ENCODE measurements at regions not wholly inside any gene's neighbourhood (a gene's known extent, or its start where the extent isn't known, plus 50 kb on each side); places are given as distances from the start of the nearest gene placed in this dataset.
"Not testable (repeated sequence)": the region's sequence is repeated elsewhere in the genome, so short reads cannot be mapped to it uniquely, and the experiment has no call there.

DNA sequence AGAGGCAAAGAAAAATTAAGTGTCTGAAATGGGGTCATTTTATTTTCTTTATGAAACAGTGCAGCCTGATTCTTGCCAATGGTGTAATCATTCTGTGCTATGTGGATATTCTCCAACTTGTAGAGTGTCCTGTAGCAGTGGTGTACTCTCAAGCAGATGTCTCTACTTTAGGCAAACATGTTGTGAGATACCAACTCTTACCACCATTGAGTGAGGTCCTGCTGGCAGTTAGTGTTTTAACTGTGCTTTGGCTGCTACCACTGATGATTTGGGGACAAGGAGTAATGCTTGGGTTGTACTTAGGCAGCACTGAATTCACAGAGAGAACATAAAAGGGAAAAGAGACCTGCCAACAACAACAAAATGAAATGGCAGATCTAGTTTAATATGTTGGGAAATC is 122.5 kb downstream of the APIP start:
- no peak for DNase-seq

DNA sequence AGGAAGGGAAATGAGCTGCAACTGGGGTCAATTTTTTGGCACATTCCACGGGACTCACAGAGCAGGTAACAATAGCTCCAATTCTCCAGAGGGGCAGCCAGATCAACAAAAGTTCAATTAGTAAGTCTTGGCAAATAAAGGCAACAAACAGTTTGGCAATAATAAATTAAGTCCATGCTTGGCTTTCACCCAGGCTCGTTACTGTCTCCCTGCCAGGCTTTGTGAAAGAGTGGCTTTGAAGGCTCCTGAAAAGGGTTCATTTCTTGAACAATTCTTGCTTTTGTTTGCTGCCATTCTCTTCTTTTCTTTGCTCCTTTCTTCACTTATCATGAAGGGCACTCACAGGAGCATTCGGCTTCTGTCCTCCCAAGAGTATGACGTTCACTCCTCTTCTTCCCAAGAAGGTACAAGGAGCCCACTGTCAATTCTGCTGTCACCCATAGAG is 123.3 kb downstream of the APIP start:
- no peak for DNase-seq

DNA sequence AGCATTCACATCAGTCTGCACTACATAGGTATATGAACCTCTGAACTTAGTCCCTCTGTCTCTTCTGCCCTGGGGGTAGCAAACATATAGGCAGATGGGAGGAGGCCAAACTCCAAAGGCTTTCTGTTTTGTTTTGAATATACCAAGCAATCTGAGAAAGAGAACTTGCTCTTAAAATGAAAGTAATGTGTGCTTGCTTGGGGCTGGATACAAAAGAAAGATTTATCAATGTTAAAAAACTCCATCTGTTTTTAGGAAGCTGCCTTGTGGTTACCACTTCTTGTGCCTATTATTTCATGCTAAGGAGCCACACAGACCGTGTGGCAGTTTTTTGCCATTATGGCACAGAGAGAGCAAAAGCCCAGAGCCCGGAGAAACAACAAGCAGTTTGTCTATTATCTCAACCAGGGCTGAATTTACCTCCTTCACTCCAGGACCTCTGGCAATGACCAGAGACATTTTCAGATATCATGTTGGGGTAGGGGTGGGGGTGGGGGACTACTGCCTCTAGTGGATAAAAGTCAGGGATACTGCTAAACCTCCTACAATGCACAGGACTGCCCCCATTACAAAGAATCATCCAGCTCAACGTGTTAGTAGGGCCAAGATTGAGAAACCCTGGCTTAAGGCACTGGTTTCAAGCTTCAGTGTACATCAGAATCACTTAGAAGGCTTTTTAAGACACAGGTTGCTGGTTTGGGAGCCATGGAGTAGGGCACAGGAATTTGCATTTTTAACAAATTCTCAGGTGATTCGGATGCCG is 124.2 kb downstream of the APIP start:
- DNase-seq: no peak

DNA sequence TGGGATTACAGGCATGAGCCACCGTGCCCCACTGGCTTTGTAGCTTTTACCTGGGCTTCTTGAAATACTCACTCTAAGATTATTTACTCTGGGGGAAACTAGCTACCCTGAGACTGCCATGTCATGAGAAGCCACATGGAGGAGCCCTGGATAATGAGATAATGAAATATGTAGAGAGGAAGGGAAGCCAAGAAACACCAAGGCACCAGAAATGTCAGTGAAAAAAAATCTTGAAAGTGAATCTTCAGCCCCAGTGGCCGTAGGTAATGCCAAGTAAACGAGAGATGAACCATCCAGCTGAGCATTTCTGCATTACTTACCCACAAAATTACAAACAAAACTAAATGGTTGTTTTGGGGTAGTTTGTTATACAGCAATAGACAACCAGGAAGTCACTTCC is 125.6 kb downstream of the APIP start:
- DNase-seq: peak; percentile 10

DNA sequence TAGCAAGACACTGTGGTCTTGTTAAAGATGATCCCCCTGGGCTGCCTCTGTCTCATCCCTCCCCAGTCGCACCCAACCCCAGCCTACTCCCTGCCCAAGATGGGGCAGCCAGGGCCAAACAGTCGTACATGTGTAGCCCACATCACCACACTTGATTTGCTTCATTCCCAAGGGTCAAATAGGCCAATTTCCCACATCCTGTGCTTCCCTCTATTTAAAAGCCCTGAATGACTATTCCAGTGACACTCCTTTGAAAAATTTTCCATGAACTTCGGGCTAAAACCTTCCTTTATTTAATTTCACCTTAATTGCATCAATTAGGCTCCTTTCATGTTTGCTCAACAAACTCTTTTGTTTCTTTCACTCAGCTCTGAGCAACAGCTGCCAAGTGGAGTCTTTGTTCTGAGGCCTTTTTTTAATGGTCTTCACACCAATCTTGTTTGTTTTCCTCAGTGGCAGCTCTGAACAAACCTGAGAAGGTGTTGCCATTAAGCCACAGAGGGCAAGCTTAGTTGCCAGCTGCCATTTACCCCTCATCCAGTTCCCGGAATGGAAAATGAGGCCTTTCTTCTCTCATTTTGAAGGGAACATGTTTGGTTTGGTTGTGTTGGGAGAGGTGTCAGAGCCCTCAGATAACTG is 126.9 kb downstream of the APIP start:
- no peak for DNase-seq

DNA sequence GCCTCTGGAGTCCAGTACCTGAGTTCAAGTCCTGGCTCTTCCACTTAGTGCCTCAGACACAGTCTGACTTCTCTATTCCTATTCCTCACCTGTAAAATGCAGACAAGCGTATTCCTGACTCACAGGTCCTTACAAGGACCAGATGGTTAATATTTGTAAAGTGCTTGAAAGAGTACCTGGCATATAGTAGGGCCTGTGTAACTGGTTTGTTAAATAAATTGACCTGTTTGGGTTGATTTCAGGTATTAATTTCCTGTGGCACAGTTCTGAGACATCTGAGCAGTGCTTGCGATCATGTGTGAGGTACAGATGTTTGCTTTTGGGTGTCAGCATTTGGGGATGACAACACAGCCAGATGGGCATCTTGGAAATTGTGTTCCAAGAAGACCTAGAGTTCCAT is 127.5 kb downstream of the APIP start:
- no peak for DNase-seq

DNA sequence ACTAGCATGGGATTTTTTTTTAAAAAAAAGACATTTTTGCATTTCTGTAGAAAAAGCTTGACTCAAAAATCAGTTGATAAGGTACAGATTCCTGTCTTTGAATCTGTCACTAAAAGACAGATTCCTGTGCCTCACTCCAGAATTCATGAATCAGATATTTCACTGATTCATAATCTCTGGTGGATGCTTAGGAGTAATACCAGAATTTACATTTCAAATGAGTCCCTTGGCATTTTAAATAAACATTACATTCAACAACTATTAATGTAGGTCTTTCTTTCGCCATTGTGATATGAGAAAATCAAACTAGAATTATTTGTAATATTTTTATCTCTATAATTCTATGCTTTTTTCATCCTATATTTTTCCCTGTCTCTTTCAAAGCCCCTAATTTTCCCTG is 128.3 kb downstream of the APIP start:
- DNase-seq: no peak

DNA sequence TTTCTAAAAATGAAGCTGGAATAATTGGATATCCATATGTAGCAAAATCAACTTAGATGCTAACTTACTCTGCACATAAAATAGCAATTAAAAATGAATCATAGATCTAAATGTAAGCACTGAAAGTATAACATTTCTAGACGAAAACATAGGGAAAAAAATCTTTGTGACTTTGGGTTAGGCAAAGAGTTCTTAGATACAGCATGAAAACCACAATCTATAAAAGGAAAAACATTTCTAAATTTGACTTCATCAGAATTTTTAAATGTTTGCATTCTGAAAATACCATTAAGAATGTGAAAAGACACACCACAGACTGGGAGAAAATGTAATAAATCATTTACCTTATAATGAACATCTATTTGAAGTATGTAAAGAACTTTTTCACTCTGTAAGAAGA is 128.8 kb downstream of the APIP start:
- no peak for DNase-seq

DNA sequence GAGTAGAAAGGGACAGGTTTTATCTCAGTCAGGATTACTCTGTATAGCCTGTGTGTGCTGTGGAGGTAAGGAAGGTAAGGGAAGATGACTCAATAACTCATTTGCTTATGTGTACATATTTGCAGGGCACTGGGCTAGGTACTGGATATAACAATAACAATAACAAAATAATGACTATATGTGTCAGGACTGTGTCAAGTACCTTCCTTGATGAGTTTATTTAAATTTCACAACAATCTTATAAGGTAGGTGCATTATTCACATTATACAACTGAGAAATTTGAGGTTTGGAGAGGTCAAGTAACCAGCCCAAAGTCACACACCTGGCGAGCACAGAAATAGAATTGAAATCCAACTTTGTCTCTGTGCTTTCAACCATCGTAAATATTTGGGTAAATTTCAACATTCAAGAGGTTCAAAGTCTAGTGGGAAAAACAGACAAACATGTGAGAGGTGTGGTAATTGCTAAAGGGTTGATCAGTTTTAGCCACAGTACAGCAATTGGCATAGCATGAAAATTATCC is 131.8 kb downstream of the APIP start:
- no peak for DNase-seq

DNA sequence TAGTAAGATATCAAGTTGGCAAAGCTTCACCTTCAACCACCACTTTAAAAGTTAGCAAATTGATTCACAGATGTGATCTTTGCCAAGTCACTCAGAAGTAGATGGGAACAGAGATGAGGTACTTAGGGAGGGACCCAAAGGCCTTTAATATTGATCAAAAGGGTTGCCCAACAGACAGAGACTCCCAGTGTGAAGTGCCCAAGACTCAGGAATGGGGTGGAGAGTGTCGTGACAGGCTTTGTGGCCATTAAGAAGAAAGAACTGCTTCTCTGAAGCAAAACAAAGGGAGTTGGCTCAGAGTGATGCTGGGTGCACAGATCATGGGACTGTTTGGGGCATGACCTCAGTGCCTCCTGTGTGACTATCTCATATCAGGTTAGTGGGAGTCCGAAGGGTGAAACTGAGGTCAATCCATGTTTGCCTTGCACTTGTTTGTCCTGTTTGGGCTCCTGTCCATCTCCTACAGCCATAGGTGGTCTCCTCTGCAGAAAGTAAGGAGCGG is 132.3 kb downstream of the APIP start:
- DNase-seq: no peak

DNA sequence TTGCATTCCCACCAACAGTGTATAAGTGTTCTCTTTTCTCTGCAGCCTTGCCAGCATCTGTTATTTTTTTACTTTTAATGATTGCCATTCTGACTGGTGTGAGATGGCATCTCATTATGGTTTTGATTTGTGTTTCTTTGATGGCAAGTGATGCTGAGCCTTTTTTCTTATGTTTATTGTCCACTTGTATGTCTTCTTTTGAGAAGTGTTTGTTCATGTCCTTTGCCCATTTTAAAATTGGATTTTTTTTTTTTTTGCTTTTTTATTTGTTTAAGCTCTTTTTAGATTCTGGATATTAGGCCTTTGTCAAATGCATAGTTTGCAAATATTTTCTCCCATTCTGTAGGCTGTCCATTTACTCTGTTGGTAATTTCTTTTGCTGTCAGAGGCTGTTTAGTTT is 134.4 kb downstream of the APIP start:
- DNase-seq: not testable (repeated sequence)

DNA sequence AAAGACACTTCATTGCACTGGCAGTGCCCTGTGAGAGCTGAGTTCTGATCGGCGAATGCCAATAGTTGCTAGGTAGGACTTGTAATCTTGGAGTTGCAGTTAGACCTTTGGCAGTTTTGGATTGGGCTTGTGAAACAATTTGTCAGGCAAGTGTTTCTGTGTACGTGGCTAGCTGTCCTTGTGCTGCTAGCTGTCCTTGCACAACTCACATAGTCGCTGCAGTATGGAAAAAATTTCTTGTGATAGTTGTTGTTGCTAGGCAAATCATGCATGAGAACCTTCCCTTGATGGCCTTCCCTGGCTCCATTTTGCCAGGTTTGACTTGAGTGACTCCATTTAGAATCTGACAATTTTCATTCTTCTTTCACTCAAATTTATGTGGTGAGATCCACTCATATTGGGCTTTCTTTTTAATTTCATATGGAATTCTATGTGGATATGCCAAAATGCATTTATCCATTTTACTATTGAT is 140.7 kb downstream of the APIP start:
- no peak for DNase-seq

DNA sequence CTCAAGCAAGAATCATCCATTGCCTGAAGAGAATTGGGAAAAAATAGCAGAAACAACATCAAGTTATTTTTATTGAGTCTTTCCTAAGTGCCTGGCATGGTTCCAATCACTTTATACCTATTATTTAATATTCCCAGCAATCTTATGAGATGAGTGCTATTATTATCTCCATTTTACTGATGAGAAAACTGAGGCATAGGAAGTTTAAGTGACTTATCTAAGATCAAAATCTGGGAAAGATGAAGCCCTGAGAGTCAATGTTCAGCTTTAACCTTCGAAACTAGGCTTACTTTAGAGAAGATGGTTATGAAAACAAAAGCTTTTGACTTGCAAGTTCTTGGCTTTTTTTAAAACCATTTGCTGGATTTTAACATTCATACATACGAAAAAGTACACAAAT is 141.6 kb downstream of the APIP start:
- DNase-seq: no peak

DNA sequence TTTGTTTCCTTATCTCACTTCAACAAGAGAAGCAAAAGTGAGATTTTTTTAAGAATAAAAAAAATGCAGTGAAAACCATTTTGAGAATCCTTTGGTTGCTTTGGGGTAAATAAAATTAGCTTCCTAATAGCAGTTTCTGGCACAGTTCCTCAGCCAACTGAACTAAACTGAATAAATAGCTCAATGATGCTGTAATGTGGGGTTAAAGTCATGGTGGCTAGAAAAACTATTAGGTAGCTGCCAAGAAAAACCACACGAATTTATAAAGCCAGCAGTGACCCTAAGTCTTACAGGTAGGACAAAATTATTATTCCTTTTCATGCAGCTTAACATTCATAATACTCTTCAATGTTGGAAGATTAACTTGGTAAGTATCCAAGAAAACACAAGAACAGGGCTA is 142.4 kb downstream of the APIP start:
- DNase-seq: no peak

DNA sequence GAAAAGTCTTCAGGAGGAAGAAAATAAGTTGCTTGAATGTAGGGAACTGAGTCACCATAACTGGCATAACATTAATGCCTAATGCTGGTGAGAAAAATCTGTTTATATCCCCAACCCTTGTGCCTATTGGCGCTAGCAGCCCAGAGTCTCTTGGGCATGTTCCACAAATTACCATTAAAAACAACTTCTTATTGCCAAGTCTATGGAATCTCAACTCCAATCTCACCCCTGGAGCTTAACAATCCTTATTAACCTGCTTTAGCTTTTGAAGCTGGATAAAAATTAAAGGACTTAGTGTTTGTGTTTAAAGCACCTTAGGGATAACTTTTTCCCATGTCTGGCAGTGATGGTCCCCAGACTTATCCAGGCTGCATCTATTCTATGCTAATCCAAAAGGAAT is 143.0 kb downstream of the APIP start:
- no peak for DNase-seq

DNA sequence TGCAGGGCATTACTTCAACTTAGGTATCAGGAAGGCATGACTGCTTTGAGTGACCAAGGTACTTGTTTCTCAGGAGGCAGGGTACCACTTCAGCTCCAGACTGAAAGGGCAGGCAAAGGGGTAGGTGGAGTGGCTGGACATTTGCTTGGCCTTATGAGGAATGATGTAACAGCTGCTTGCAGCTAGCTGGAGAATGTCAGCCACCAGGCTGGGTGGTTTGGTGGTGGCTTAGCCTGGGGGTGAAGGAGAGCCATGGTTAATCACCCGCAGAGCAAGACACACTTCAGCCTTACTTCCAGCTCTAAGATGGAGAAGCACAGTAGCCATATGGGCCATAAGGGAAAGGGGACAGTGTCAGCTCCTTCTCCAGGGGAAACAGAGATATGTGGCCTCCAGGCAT is 146.1 kb downstream of the APIP start:
- no peak for DNase-seq

DNA sequence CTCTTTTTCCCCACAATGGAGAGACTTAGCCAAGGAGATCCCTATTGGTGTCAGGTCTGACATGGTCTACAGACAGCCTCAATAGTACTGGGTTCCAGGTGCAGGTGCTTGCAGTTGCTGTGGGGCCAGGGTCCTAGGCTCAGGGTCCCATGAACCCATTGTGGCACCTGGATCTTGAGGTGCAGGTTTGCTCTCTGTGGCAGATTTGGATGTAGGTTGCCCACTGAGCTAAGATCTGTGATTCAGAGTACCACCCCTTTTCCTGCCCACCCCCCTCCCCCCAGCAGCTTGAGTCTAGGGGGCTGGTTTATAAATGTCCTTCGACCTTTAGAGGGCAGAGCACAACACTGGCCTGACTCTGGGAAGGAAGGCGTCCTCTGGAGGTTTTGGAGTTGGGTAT is 147.0 kb downstream of the APIP start:
- no peak for DNase-seq

DNA sequence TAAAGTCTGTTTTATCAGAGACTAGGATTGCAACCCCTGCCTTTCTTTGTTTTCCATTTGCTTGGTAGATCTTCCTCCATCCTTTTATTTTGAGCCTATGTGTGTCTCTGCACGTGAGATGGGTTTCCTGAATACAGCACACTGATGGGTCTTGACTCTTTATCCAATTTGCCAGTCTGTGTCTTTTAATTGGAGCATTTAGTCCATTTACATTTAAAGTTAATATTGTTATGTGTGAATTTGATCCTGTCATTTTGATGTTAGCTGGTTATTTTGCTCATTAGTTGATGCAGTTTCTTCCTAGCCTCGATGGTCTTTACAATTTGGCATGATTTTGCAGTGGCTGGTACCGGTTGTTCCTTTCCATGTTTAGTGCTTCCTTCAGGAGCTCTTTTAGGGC is 141.7 kb downstream of the EHF start:
- DNase-seq: not testable (repeated sequence)

DNA sequence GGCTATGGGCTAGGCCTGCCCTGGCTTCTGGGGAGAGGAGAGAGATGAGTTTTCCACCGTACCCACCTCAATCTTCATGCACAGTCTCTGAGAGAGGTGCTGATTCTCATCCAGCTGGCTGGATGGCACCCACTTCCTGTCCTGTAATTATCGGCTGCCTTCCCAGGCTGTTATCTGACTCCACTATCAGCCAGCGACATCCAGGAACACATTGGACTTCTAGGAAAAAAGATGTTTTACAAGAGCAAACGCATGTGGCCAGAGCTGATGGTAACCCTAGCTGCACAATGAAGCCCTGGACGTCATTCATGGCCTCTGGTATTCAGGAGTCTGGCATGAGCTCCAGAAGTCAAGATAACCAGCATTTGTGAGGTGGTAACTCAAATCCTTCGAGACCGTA is 137.4 kb downstream of the EHF start:
- DNase-seq: no peak

DNA sequence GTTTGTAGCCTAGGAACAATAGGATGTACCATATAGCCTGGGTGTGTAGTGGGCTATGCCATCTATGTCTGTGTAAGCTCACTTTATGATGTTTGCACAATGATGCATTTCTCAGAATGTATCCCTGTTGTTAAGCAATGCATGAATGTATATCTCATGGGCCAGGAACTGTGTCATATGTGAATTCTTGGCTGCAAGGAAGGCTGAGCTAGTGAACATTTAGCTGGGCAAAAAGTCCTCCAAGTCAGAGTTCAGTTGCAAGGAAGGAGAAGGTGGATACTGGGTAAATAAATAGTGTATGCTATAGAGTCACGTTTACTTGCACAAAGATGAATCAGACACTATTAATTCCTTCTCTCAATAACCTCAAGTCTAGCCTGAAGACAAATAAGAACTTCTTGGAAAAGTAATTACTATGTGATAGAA is 136.1 kb downstream of the EHF start:
- DNase-seq: no peak

DNA sequence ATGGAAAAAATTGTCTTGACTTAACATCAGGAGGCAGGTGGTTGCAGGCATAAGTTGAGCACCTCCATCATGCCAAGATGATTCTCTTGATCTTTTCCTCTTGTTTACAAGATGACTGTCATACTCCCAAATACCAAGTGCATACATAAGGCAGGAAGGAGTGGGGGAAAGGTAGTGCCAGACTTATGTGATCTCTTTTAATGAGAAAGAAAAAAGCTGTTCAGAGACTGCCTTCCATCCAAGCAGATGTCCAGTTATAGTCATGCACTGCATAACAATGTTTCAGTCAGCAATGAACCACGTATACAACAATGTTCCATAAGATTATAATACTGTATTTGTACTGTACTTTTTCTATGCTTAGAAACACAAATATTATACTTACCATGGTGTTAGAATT is 135.7 kb downstream of the EHF start:
- no peak for DNase-seq

DNA sequence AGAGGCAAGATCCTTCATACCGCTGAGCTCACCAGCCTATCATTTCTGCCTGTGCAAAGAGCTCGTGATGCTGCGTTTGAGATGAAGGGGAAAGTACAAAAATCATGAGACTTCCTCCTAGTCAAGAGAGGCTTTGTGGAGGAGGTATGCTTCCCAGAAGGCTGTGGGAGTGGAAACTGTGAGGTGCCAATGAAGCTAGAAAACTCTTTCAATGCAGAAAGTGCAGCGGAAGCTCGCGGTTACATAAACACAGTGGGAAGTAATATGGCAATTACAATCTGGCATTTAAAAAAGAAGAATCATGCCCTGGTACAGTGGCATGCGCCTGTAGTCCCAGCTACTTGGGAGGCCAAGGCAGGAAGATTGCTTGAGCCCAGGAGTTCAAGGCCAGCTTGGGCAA is 134.8 kb downstream of the EHF start:
- no peak for DNase-seq

DNA sequence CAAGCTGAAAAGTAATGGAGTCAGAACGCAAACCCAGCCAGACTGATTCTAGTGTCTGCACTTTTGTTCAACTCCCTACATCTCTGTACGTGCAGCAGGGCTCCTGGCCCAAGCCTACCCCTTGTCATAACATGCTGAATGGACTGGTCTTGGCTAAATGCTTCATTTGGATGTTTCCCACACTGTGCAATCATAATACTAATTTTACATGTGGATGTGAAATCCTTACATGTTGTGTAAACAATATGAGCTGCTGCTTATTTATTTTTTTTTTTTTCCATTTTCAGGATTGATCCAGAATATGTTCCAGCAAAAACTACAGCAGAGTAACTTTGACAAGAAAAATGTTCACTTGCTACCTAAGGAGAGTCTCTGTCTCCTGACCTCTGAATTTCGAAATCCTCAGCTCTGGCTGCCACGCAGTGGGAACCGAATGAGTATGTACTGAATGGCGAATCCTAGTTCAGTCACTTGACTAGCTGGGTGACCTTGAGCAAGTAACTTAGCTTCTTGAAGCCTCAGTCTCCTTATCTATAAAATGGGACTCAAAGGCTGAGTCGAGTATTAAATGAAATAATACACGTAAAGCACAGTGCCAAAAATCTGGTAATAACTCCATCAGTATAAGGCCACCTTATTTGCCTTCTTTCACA is 133.4 kb downstream of the EHF start:
- no peak for DNase-seq

Measured in NCI-H82 (cell line).